ENCODE measurements at regions not wholly inside any gene's neighbourhood (a gene's known extent, or its start where the extent isn't known, plus 50 kb on each side); places are given as distances from the start of the nearest gene placed in this dataset.

DNA sequence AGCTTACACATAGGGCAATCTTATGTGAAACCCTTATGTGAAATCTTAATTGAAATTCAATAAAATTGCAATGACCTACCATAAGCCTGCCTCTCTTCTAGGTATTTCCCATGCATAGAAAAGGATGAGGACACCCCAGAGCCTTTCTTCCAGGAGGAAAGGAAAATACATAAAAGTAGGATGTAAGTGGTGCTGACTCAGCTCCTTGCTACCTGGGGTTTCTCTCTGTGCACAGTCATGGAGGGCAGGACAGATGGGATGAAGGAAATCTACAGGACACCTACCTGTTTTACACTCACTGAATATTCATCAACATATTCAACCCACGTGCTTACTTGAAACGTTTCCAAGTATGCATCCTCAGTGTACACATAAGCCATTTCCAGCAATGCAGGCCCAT is 1299.2 kb upstream of the SLC10A2 start:
- Mint-ChIP-seq H3K4me3 (no peak overlapping the region), H3K4me1 (ENCODE audit: low read depth in 2 of 2) (no peaks in the 10 kb centered on the region), H3K36me3 (peaks cover 7% of the 10 kb centered on the region), H3K27me3 (no peaks in the 10 kb centered on the region), H3K9me3 (peaks cover 23% of the 10 kb centered on the region), H3K27ac (no peak overlapping the region)
- DNase-seq (ENCODE audit: low spot score) (no peak), ATAC-seq (no peak)

DNA sequence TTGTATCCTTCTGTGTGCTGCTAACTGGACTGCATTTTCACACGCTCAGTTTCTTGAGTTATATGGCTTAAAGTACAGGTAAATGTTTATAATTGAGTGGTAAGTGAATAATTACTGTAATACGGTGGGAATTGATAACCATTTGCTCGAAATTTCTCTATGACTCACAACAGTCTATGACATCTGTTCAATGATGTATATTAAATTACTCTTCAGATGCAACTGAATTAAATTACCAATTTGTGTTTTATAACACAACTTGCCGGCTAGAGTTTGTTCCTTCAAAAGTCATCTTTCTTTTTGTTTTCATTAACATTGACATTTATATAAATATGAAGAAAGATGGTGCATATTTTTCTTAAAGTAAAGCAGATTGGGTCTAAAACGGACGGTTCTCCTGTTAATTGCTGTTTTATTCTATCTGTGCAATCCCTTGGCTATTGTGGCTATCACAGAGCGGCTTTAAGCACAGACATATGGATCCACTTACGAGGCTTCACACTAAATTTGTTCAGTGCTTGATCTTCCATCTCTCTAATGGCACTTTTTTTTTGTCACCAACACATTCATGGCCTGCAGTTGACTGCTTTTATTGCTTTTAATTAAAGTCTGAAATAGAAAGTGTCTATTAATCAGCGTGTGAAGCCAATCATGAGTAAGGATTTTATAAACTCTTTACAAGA is 1291.6 kb upstream of the SLC10A2 start:
- Mint-ChIP-seq H3K9me3 (peaks cover 10% of the 10 kb centered on the region), H3K4me3 (no peak overlapping the region), H3K27me3 (no peaks in the 10 kb centered on the region), H3K4me1 (ENCODE audit: low read depth in 2 of 2) (no peaks in the 10 kb centered on the region), H3K27ac (no peak overlapping the region), H3K36me3 (peaks cover 5% of the 10 kb centered on the region)
- ATAC-seq: no peak
- DNase-seq (ENCODE audit: low spot score): no peak

DNA sequence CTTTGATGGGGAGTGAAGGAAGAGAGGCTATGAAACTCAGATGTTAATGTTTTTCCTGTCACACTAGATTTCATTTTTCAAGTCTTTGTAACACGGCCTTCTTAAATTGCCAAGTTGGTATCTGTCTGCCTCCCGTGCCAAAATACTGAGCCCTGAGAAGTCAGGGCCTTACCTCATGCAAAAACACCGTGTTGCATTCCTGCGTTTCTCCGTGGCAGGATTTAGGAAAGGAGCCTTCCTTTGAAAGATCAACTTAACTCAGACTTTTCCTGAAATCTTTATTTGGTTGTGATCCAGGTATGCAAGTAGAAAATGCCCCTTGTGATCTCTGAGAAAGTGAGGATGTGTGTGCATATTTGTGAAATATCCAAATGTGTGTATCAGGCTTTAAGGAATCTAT is 1291.0 kb upstream of the SLC10A2 start:
- H3K36me3 Mint-ChIP-seq: peaks cover 5% of the 10 kb centered on the region
- no peak overlapping the region for H3K4me3 Mint-ChIP-seq
- no peak for DNase-seq (ENCODE audit: low spot score)
- H3K27me3 Mint-ChIP-seq: no peaks in the 10 kb centered on the region
- H3K4me1 Mint-ChIP-seq (ENCODE audit: low read depth in 2 of 2): no peaks in the 10 kb centered on the region
- H3K27ac Mint-ChIP-seq: no peak overlapping the region
- peaks cover 15% of the 10 kb centered on the region for H3K9me3 Mint-ChIP-seq
- no peak for ATAC-seq

DNA sequence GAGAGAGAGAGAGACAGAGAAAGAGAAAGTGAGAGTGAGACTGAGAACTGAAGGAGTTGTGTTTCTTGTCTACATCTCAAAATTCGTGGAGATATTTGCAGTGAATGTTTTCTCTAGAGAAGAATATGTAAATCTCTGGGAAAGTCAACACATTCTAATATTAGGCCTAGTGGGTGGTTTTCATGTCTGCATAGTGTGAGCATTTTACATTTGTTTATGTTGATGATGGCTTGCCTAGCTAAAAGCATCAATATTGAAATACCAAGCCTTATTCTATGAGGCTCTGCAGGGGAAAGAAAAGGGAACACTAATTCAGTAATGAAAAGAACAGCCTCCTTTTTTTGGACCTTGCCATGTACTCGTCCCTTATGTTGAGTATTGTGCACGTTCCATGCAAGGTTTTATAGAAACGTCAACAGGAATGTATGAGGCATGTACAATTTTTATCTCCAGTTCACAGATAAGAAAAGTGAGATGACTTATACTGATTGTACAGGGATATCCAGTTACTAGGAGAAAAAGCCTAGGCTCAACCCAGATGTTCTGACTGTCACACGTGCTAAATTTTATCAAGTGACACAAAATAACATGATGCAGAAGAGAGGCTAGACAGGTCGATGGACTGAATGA is 1288.9 kb upstream of the SLC10A2 start:
- ATAC-seq (no peak), DNase-seq (ENCODE audit: low spot score) (no peak)
- no peaks in the 10 kb centered on the region for H3K4me1 Mint-ChIP-seq (ENCODE audit: low read depth in 2 of 2)
- peaks cover 27% of the 10 kb centered on the region for H3K9me3 Mint-ChIP-seq
- H3K36me3 Mint-ChIP-seq: peaks cover 5% of the 10 kb centered on the region
- no peak overlapping the region for H3K27ac Mint-ChIP-seq
- H3K4me3 Mint-ChIP-seq: no peak overlapping the region
- H3K27me3 Mint-ChIP-seq: no peaks in the 10 kb centered on the region

DNA sequence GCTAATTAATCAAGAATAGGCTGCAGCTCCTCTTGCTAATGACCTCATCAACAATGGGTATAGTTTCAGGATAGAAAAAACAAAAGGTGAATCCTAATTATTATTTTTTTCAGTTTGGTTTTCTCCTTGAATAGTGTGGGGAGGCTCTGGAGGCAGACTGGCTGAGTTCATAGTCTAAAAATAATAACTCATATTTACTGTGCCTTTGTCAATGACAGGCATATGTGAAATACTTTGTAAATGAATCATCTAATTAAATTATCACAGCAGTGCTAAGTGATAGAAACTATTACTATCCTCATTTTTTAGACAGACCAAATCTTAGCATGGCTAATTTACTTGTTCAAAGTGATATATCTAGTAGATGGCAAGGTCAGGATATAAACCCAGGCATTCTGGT is 1261.0 kb upstream of the SLC10A2 start:
- no peak for DNase-seq (ENCODE audit: low spot score)
- H3K9me3 Mint-ChIP-seq: peaks cover 7% of the 10 kb centered on the region

DNA sequence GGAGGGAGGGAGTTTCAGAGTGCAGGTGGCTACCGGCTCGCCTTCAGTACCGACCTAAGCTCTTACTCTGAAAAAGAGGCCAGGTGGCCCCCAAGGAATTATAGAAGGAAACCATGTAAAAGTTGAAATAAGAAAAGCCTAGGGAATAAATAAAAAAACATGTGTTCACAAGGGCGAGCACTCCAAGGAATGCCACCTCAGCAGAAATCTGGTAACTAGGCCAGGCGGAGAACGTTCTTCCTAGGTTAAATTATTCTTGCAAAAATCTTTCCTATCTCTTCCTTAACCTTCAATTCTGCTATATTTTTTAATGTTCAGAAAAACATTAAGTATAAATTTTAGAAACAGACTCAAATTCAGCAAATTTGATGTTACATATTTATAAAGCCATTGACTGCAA is 1260.3 kb upstream of the SLC10A2 start:
- no peaks in the 10 kb centered on the region for H3K4me1 Mint-ChIP-seq (ENCODE audit: low read depth in 2 of 2)
- H3K27ac Mint-ChIP-seq: no peak overlapping the region
- no peaks in the 10 kb centered on the region for H3K27me3 Mint-ChIP-seq
- no peak overlapping the region for H3K4me3 Mint-ChIP-seq
- DNase-seq (ENCODE audit: low spot score): no peak
- peaks cover 6% of the 10 kb centered on the region for H3K9me3 Mint-ChIP-seq
- H3K36me3 Mint-ChIP-seq: no peaks in the 10 kb centered on the region
- no peak for ATAC-seq

More for the DNA sequence above, 1261.0 kb upstream of the SLC10A2 start:
- H3K4me1 Mint-ChIP-seq (ENCODE audit: low read depth in 2 of 2): no peaks in the 10 kb centered on the region
- H3K27ac Mint-ChIP-seq: no peak overlapping the region
- no peaks in the 10 kb centered on the region for H3K27me3 Mint-ChIP-seq
- H3K36me3 Mint-ChIP-seq: no peaks in the 10 kb centered on the region
- no peak for ATAC-seq
- no peak overlapping the region for H3K4me3 Mint-ChIP-seq

DNA sequence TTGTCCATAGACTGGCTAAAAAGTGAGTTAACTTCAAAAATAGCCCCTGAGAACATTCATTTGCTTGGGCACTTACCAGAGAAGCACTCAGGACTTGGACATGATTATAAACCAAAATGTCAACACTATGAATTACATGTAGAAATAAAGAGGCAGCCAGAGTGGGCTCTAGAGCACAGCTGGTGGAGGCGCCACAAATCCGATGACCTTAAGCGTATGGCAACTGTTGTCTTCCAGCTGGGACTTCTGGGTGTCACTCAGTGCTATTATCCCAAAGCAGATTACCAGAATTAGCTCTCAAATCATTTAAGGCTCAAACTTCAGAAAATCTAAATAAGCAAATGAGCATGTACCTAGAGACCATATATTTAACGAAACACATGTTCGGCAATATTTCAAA is 1255.5 kb upstream of the SLC10A2 start:
- DNase-seq (ENCODE audit: low spot score): no peak
- no peaks in the 10 kb centered on the region for H3K36me3 Mint-ChIP-seq
- H3K9me3 Mint-ChIP-seq: peaks cover 3% of the 10 kb centered on the region

DNA sequence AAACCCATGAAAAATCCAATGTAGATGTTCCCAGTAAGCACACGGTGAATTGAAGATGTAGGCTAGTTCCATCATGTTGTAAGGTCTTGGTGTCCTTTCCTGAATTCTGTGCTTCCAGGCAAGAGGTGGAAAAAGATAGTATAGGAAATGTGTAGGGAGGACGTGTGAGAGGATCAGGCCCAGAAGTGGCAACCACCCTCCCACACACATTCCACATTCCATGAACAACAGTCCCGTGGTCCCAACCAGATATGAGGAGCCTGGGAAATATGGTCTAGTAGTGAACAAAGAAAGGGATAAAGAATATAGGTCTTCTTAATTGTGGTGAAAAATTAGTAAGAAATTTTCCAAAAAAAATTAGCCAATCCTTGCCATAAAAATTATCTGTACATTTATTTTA is 1254.2 kb upstream of the SLC10A2 start:
- H3K27ac Mint-ChIP-seq: no peak overlapping the region
- DNase-seq (ENCODE audit: low spot score): no peak
- ATAC-seq: no peak
- no peak overlapping the region for H3K4me3 Mint-ChIP-seq
- no peaks in the 10 kb centered on the region for H3K27me3 Mint-ChIP-seq
- H3K4me1 Mint-ChIP-seq (ENCODE audit: low read depth in 2 of 2): no peaks in the 10 kb centered on the region
- no peaks in the 10 kb centered on the region for H3K36me3 Mint-ChIP-seq
- H3K9me3 Mint-ChIP-seq: peaks cover 3% of the 10 kb centered on the region

More for the DNA sequence above, 1255.5 kb upstream of the SLC10A2 start:
- no peak for ATAC-seq
- H3K4me1 Mint-ChIP-seq (ENCODE audit: low read depth in 2 of 2): no peaks in the 10 kb centered on the region
- no peak overlapping the region for H3K27ac Mint-ChIP-seq
- H3K27me3 Mint-ChIP-seq: no peaks in the 10 kb centered on the region
- H3K4me3 Mint-ChIP-seq: no peak overlapping the region

DNA sequence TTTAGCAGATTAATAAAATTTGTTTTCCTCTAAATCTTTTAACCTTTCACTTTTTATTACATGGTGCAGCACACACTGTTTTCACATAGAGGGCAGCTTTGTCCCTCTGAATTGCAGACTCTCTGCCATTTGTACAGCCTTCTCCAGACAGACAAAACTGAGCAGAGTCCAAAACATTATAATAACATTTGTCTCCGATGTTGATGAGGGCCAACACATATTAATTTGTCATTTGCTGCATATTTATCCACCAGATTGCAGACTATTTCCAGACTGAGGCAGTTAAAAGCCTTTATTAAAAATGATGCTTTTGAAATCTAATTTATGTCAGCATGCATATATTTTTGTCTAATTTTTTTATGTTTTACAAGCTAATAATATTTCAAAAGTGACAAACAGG is 1251.9 kb upstream of the SLC10A2 start:
- peaks cover 3% of the 10 kb centered on the region for H3K9me3 Mint-ChIP-seq
- ATAC-seq (no peak), DNase-seq (ENCODE audit: low spot score) (no peak)
- H3K27ac Mint-ChIP-seq: no peak overlapping the region
- no peak overlapping the region for H3K4me3 Mint-ChIP-seq
- no peaks in the 10 kb centered on the region for H3K36me3 Mint-ChIP-seq
- no peaks in the 10 kb centered on the region for H3K27me3 Mint-ChIP-seq
- H3K4me1 Mint-ChIP-seq (ENCODE audit: low read depth in 2 of 2): no peaks in the 10 kb centered on the region

DNA sequence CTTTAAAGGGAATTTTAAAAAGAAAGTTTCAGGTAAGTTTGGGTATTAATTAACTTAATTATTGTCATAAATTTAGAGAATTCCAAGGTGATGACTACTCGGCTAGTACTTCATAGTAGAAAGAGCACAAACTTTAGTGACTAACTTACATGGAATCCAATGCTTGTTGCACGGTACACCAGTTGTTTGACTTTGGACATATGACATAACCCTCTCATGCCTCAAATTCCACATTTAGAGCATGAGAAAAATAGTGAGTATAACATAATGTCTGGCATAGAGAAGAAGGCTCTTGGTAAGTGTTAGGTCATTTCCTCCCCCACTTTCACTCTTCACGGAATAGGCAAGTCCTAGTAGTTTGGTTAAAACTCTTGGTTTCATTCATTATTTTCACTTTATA is 1249.4 kb upstream of the SLC10A2 start:
- no peaks in the 10 kb centered on the region for H3K27me3 Mint-ChIP-seq
- H3K9me3 Mint-ChIP-seq: peaks cover 9% of the 10 kb centered on the region
- no peaks in the 10 kb centered on the region for H3K4me1 Mint-ChIP-seq (ENCODE audit: low read depth in 2 of 2)
- peaks cover 6% of the 10 kb centered on the region for H3K36me3 Mint-ChIP-seq
- no peak overlapping the region for H3K4me3 Mint-ChIP-seq
- no peak overlapping the region for H3K27ac Mint-ChIP-seq
- ATAC-seq: no peak
- no peak for DNase-seq (ENCODE audit: low spot score)

DNA sequence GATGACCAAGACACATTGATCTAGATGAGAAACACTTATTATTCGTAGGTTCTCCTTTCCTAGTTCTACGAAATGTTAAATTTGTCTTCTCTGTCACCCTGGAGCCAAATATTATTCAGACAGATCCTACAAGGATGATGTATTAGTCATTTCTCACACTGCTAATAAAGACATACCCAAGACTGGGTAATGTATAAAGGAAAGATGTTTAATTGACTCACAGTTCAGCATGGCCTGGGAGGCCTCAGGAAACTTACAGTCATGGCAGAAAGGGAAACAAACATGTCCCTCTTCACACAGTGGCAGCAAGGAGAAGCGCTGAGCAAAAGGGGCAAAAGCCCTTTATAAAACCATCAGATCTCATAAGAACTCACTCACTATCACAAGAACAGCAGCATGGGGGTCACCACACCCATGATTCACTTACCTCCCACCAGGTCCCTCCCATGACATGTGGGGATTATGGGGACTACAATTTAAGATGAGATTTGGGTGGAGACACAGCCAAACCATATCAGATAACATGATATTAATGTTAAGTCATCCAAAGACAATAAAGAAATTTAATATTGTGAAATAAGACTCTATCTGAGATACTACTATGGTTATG is 1248.8 kb upstream of the SLC10A2 start:
- DNase-seq (ENCODE audit: low spot score): no peak
- ATAC-seq: no peak
- peaks cover 9% of the 10 kb centered on the region for H3K9me3 Mint-ChIP-seq
- no peaks in the 10 kb centered on the region for H3K4me1 Mint-ChIP-seq (ENCODE audit: low read depth in 2 of 2)
- H3K27ac Mint-ChIP-seq: no peak overlapping the region
- H3K27me3 Mint-ChIP-seq: no peaks in the 10 kb centered on the region
- peaks cover 6% of the 10 kb centered on the region for H3K36me3 Mint-ChIP-seq
- H3K4me3 Mint-ChIP-seq: no peak overlapping the region

DNA sequence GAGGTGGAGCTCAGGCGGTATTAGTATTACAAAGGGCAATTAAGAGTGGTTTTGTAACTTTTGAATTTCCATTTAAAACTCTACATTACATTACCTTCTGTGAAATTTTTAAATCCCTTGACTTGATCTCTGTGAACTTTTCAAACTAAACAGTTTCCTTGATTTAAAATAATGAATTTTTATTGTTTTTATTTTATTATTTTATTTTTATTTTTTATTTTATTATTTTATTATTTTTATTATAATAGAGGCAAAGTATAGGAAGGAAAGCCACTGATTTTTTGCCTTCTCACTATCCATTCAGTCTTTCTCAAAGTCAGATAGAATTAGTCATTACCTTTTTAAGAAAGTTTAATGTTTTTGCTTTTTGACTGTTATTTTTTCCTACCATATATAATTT is 1248.1 kb upstream of the SLC10A2 start:
- ATAC-seq: no peak
- no peak overlapping the region for H3K27ac Mint-ChIP-seq
- no peaks in the 10 kb centered on the region for H3K4me1 Mint-ChIP-seq (ENCODE audit: low read depth in 2 of 2)
- H3K9me3 Mint-ChIP-seq: peaks cover 13% of the 10 kb centered on the region
- H3K4me3 Mint-ChIP-seq: no peak overlapping the region
- no peak for DNase-seq (ENCODE audit: low spot score)
- no peaks in the 10 kb centered on the region for H3K27me3 Mint-ChIP-seq
- peaks cover 6% of the 10 kb centered on the region for H3K36me3 Mint-ChIP-seq

DNA sequence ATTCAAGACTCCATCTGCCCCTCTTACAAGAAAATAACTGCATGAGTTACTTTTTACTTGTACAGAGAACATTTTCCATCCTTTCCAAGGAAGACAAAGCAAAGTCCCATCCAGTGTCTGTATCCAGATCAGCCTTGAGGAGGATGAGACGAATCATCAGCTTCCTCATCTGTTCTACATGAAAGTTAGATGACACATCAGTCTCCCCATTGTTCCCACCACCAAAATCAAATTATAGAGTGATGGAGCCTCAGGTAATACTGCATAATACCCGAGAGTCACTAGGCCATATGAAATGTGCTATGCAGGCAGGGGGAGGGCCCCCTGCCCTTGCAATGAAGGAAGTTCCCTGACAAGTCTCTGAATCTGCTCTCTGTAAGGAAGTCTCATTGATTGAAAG is 1244.6 kb upstream of the SLC10A2 start:
- no peak for DNase-seq (ENCODE audit: low spot score)
- ATAC-seq: no peak
- Mint-ChIP-seq H3K4me3 (no peak overlapping the region), H3K9me3 (peaks cover 24% of the 10 kb centered on the region), H3K4me1 (ENCODE audit: low read depth in 2 of 2) (no peaks in the 10 kb centered on the region), H3K36me3 (peaks cover 10% of the 10 kb centered on the region), H3K27ac (no peak overlapping the region), H3K27me3 (no peaks in the 10 kb centered on the region)

DNA sequence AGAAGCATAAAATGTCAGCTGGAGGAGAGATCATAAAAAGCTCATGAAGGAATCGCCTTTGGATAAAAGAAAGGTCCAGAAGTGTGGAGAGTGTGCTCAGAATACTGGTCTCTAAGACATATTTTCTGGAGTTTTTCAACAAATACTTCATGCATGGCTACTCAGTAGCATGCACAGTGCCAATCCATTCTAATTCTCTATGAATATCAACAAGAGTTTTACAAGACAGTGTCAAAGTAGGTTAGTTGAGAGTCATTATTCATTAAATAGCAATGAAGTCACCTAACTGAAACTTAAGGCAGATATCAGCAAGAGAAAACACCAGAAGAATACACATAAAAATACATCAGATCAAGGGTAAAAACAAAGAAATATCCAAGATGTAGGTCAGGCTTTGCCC is 1243.2 kb upstream of the SLC10A2 start:
- H3K9me3 Mint-ChIP-seq: peaks cover 27% of the 10 kb centered on the region
- DNase-seq (ENCODE audit: low spot score): no peak
- no peaks in the 10 kb centered on the region for H3K27me3 Mint-ChIP-seq
- no peak for ATAC-seq
- H3K27ac Mint-ChIP-seq: no peak overlapping the region
- no peak overlapping the region for H3K4me3 Mint-ChIP-seq
- no peaks in the 10 kb centered on the region for H3K4me1 Mint-ChIP-seq (ENCODE audit: low read depth in 2 of 2)
- peaks cover 10% of the 10 kb centered on the region for H3K36me3 Mint-ChIP-seq
